B cell (primary cell): ENCODE measurements at regions not wholly inside any gene's neighbourhood (a gene's known extent, or its start where the extent isn't known, plus 50 kb on each side); places are given as distances from the start of the nearest gene placed in this dataset.

Experiments
- ATAC-seq: fragments of 200-7000 bp; cut with Tn5 transposase; one replicate; pipeline ENCODE4 v1.10.0; 2021; ENCODE audit warnings: low read depth, mild to moderate bottlenecking, moderate number of reproducible peaks, moderate library complexity
- CTCF ChIA-PET: fragments of 350-600 bp; sonication (Branson Sonifier 250); formaldehyde crosslinking; loops from one replicate; lab custom pipeline; 2021; ENCODE audit warnings: antibody characterized with exemption, inconsistent platforms; lab: Charles Lee
- POLR2A ChIA-PET: fragments of 350-600 bp; sonication (Branson Sonifier 250); formaldehyde crosslinking; loops from one replicate; lab custom pipeline; 2021; ENCODE audit warnings: antibody characterized with exemption; lab: Charles Lee
- DNase-seq: peaks from one replicate; pipeline ENCODE4 v3.0.0; 2013
- H2AFZ ChIP-seq: 2 replicates; pipeline ENCODE4 v1.6.1; 2012; ENCODE audit warnings: mild to moderate bottlenecking, low read depth, low read length; ENCODE audit not compliant: insufficient read depth, poor library complexity, severe bottlenecking
- H3K27ac ChIP-seq, 2 donors: 1 replicate in 1 of 2; 2 replicates in 1 of 2; pipeline ENCODE4 v1.5.1; 2012 to 2013; ENCODE audit warnings: low read length in 2 of 2, mild to moderate bottlenecking in 2 of 2, moderate library complexity in 1 of 2
- H3K27me3 ChIP-seq, 4 experiments: fragments of 200-600 bp in 1 of 4; sonication (generic) in 1 of 4; replicated peaks in 1 of 4; 1 replicate in 2 of 4; 2 replicates in 2 of 4; pipeline versions ENCODE4 v1.6.1 to v1.7.0; 2013 to 2016; ENCODE audit warnings: low read length in 3 of 4, mild to moderate bottlenecking in 2 of 4, mixed read lengths in 1 of 4, moderate library complexity in 1 of 4; ENCODE audit not compliant: insufficient read depth in 4 of 4, control insufficient read depth in 3 of 4; ENCODE audit errors: control extremely low read depth in 1 of 4
- H3K36me3 ChIP-seq, 2 experiments: replicated peaks in 1 of 2; 1 replicate in 1 of 2; 2 replicates in 1 of 2; pipeline versions ENCODE4 v1.6.1 to v1.7.1; 2013; ENCODE audit warnings: low read length in 1 of 2; ENCODE audit not compliant: insufficient read depth in 2 of 2, control insufficient read depth in 1 of 2; ENCODE audit errors: control extremely low read depth in 1 of 2, extremely low read depth in 1 of 2
- H3K4me1 ChIP-seq, 2 donors: fragments of 200-600 bp in 1 of 2; sonication (generic) in 1 of 2; 1 replicate in 1 of 2; 2 replicates in 1 of 2; pipeline versions ENCODE4 v1.5.1 to v1.6.1; 2013 to 2017; ENCODE audit warnings: low read length in 2 of 2; ENCODE audit not compliant: control insufficient read depth in 2 of 2, insufficient read depth in 2 of 2
- H3K4me2 ChIP-seq: replicated peaks from 2 replicates; pipeline ENCODE3; 2012; ENCODE audit warnings: mild to moderate bottlenecking, low read depth, low read length; ENCODE audit not compliant: poor library complexity, severe bottlenecking
- H3K4me3 ChIP-seq, 5 experiments: fragments of 200-600 bp in 1 of 5; sonication (generic) in 1 of 5; 1 replicate in 3 of 5; 2 replicates in 2 of 5; pipeline versions ENCODE4 v1.5.1 to v1.7.0; 2011 to 2016; ENCODE audit warnings: low read length in 4 of 5, mild to moderate bottlenecking in 4 of 5, low read depth in 2 of 5, control low read depth in 1 of 5, moderate library complexity in 1 of 5; ENCODE audit not compliant: insufficient read depth in 1 of 5; ENCODE audit errors: control extremely low read depth in 1 of 5, extremely low read depth in 1 of 5
- H3K79me2 ChIP-seq: fragments of 200-600 bp; sonication (generic); one replicate; pipeline ENCODE4 v1.6.0; 2016; ENCODE audit warnings: low read length; ENCODE audit not compliant: control insufficient read depth, insufficient read depth
- H3K9ac ChIP-seq: fragments of 200-600 bp; sonication (generic); 2 replicates; pipeline ENCODE4 v1.6.1; 2017; ENCODE audit warnings: mild to moderate bottlenecking, low read length, moderate library complexity
- H3K9me3 ChIP-seq, 3 donors: one replicate each; pipeline versions ENCODE4 v1.6.1 to v1.7.1; 2013; ENCODE audit warnings: low read length in 2 of 3; ENCODE audit not compliant: control insufficient read depth in 2 of 3, insufficient read depth in 1 of 3; ENCODE audit errors: control extremely low read depth in 1 of 3
- H4K20me1 ChIP-seq: 2 replicates; pipeline ENCODE4 v1.6.0; 2012; ENCODE audit warnings: mild to moderate bottlenecking, low read length; ENCODE audit not compliant: insufficient read depth, control insufficient read depth, poor library complexity, severe bottlenecking
- H3K27ac Mint-ChIP-seq: one replicate; pipeline ENCODE4 v1.8.0; 2021; ENCODE audit warnings: mixed read lengths
- H3K27me3 Mint-ChIP-seq: one replicate; pipeline ENCODE4 v1.8.0; 2021; ENCODE audit warnings: mixed read lengths
- H3K4me1 Mint-ChIP-seq: one replicate; pipeline ENCODE4 v1.8.0; 2021; ENCODE audit warnings: mixed read lengths
- H3K4me3 Mint-ChIP-seq: one replicate; pipeline ENCODE4 v1.8.0; 2021; ENCODE audit warnings: mixed read lengths
- H3K9me3 Mint-ChIP-seq: one replicate; pipeline ENCODE4 v1.8.0; 2022; ENCODE audit warnings: mixed read lengths; ENCODE audit not compliant: insufficient read depth
- CTCF ChIP-seq: fragments of 200-600 bp; IDR thresholded peaks from one replicate; pipeline ENCODE4 v1.8.0; 2022; ENCODE audit warnings: antibody characterized with exemption, mild to moderate bottlenecking
- EZH2 ChIP-seq: IDR thresholded peaks from 2 replicates; pipeline ENCODE4 v1.6.1; 2012; ENCODE audit warnings: borderline replicate concordance, low read depth, mild to moderate bottlenecking, moderate library complexity, low read length; ENCODE audit not compliant: insufficient read depth, poor library complexity, severe bottlenecking
- WGBS: methylation state at CpG from one replicate; pipeline ENCODE4 v1.1.5; 2013; ENCODE audit warnings: missing lambda C conversion rate; ENCODE audit not compliant: insufficient coverage; 5-methylcytosine and 5-hydroxymethylcytosine counted together
- intact Hi-C: fragments of 100-400 bp; cut with micrococcal nuclease; formaldehyde crosslinking; loops from one replicate; pipeline ENCODE4 v1.10.0; 2022

GRCh38 chr5:160925281-160925680 lies 73.3 kb upstream of the ATP10B start:
- ATAC-seq (no peak), DNase-seq (no peak)
- H3K4me3 Mint-ChIP-seq: no peak overlapping the region
- Histone ChIP-seq H2AFZ (no peak overlapping the region), H3K27me3 (no peaks in the 10 kb centered on the region), H4K20me1 (no peaks in the 10 kb centered on the region), H3K4me1 (no peaks in the 10 kb centered on the region), H3K9ac (no peak overlapping the region), H3K36me3 (no peaks in the 10 kb centered on the region), H3K4me2 (no peak overlapping the region), H3K9me3 (no peaks in the 10 kb centered on the region), H3K79me2 (no peaks in the 10 kb centered on the region), H3K4me3 (no peak overlapping the region), H3K27ac (no peak overlapping the region)
- TF ChIP-seq CTCF: no peak
- no peak for TF ChIP-seq EZH2
- no peaks in the 10 kb centered on the region for H3K27me3 Mint-ChIP-seq
- intact Hi-C loops: no loop called here
- WGBS: 96% methylated on average over 4 of the region's 6 CpGs
- H3K27ac Mint-ChIP-seq: no peak overlapping the region
- ChIA-PET CTCF (no interaction called here), POLR2A (no interaction called here)
- H3K9me3 Mint-ChIP-seq: no peaks in the 10 kb centered on the region
- H3K4me1 Mint-ChIP-seq: no peaks in the 10 kb centered on the region

GRCh38 chr5:160923936-160924710 lies 72.1 kb upstream of the ATP10B start:
- no peak overlapping the region for H3K4me3 ChIP-seq
- H4K20me1 ChIP-seq: no peaks in the 10 kb centered on the region
- Mint-ChIP-seq H3K27me3 (no peaks in the 10 kb centered on the region), H3K27ac (no peak overlapping the region), H3K4me3 (no peak overlapping the region), H3K4me1 (no peaks in the 10 kb centered on the region), H3K9me3 (no peaks in the 10 kb centered on the region)
- H3K9me3 ChIP-seq: no peaks in the 10 kb centered on the region
- DNase-seq (no peak), ATAC-seq (no peak)
- POLR2A ChIA-PET: no interaction called here
- H3K36me3 ChIP-seq: no peaks in the 10 kb centered on the region
- no peaks in the 10 kb centered on the region for H3K4me1 ChIP-seq
- no peak for TF ChIP-seq EZH2
- TF ChIP-seq CTCF: no peak
- CTCF ChIA-PET: no interaction called here
- no peaks in the 10 kb centered on the region for H3K27me3 ChIP-seq
- H3K79me2 ChIP-seq: no peaks in the 10 kb centered on the region
- no peak overlapping the region for H3K27ac ChIP-seq
- intact Hi-C loops: no loop called here
- 83% methylated on average over 4 of the region's 6 CpGs for WGBS
- H3K9ac ChIP-seq: no peak overlapping the region
- no peak overlapping the region for H3K4me2 ChIP-seq
- H2AFZ ChIP-seq: no peak overlapping the region
